Panc1 (cell line): ENCODE measurements at regions not wholly inside any gene's neighbourhood (a gene's known extent, or its start where the extent isn't known, plus 50 kb on each side); places are given as distances from the start of the nearest gene placed in this dataset.

Experiments
- ATAC-seq: fragments of 200-7000 bp; cut with Tn5 transposase; 2 replicates; pipeline ENCODE4 v1.9.1; 2020; ENCODE audit warnings: mild to moderate bottlenecking, moderate library complexity
- BruUV-seq: library from RNA; stranded (reverse); fragments of 400-500 nt; replicated peaks from 2 replicates; lab custom pipeline; 2021; lab: Mats Ljungman, UMichigan
- CTCF ChIA-PET: fragments of 300-600 bp; sonication (Branson Sonifier 250); formaldehyde crosslinking; loops from one replicate; lab custom pipeline; 2022; ENCODE audit warnings: antibody characterized with exemption; lab: Charles Lee
- POLR2A ChIA-PET: fragments of 300-600 bp; sonication (Branson Sonifier 250); formaldehyde crosslinking; loops from one replicate; lab custom pipeline; 2022; ENCODE audit warnings: antibody characterized with exemption; lab: Charles Lee
- DNase-seq: peaks from one replicate; pipeline ENCODE4 v3.0.0-alpha.2; 2010; ENCODE audit warnings: low read depth, low spot score
- H3K27ac ChIP-seq: 2 replicates; pipeline ENCODE4 v1.5.1; 2011; ENCODE audit warnings: mild to moderate bottlenecking, low read length, inconsistent platforms
- H3K27me3 ChIP-seq: fragments of 200-500 bp; sonication (Bioruptor generic); 2 replicates; pipeline ENCODE4 v1.6.0; 2014; ENCODE audit warnings: low read length, inconsistent platforms; ENCODE audit not compliant: control insufficient read depth, insufficient read depth
- H3K36me3 ChIP-seq: fragments of 200-500 bp; sonication (Bioruptor generic); 2 replicates; pipeline ENCODE4 v1.5.1; 2014; ENCODE audit warnings: inconsistent platforms, mild to moderate bottlenecking, low read length, moderate library complexity; ENCODE audit not compliant: control insufficient read depth, insufficient read depth
- H3K4me1 ChIP-seq: 2 replicates; pipeline ENCODE4 v1.5.1; 2011; ENCODE audit warnings: inconsistent platforms, mild to moderate bottlenecking, low read length, moderate library complexity; ENCODE audit not compliant: control insufficient read depth, insufficient read depth
- H3K4me3 ChIP-seq, 2 experiments: 2 replicates each; pipeline ENCODE4 v1.5.1; 2011 to 2012; ENCODE audit warnings: low read depth in 2 of 2, low read length in 2 of 2, mild to moderate bottlenecking in 2 of 2, inconsistent platforms in 1 of 2, moderate library complexity in 1 of 2
- H3K9me3 ChIP-seq: fragments of 200-500 bp; sonication (Bioruptor generic); 2 replicates; pipeline ENCODE4 v1.5.1; 2014; ENCODE audit warnings: low read depth, mild to moderate bottlenecking, inconsistent platforms, low read length, moderate library complexity; ENCODE audit not compliant: control insufficient read depth, insufficient read depth
- CTCF ChIP-seq: fragments of 450-650 bp; IDR thresholded peaks from 2 replicates; pipeline ENCODE4 v1.5.1; 2017; ENCODE audit warnings: mild to moderate bottlenecking
- POLR2AphosphoS5 ChIP-seq: IDR thresholded peaks from 2 replicates; pipeline ENCODE4 v1.6.1; 2012; ENCODE audit warnings: mild to moderate bottlenecking, low read depth, low read length, moderate library complexity
- REST ChIP-seq, 2 experiments: IDR thresholded peaks; 2 replicates each; pipeline ENCODE4 v1.6.1; 2011 to 2012; ENCODE audit warnings: low read depth in 2 of 2, control low read depth in 1 of 2, low read length in 1 of 2, mild to moderate bottlenecking in 1 of 2, moderate library complexity in 1 of 2; ENCODE audit not compliant: insufficient read depth in 1 of 2
- SIN3A ChIP-seq: IDR thresholded peaks from 2 replicates; pipeline ENCODE4 v1.6.1; 2012; ENCODE audit warnings: low read depth, mild to moderate bottlenecking, low read length, moderate library complexity, borderline replicate concordance; ENCODE audit not compliant: insufficient read depth
- TCF7L2 ChIP-seq: IDR thresholded peaks from 2 replicates; pipeline ENCODE4 v1.6.1; 2011; ENCODE audit warnings: mild to moderate bottlenecking, low read depth, low read length, inconsistent platforms
- in situ Hi-C: cut with HindIII; loops from 2 replicates; pipeline ENCODE4 v1.10.0; 2016; ENCODE audit warnings: low sequenced_read_pairs, low pct_unique_long_range_greater_than_20kb
- intact Hi-C: fragments of 100-400 bp; cut with micrococcal nuclease; formaldehyde crosslinking; loops from one replicate; pipeline ENCODE4 v1.10.0; 2022; ENCODE audit not compliant: unreplicated experiment

GRCh38 chr13:31461923-31462322 is 262.1 kb downstream of the B3GLCT start:
- Histone ChIP-seq H3K36me3 (no peaks in the 10 kb centered on the region), H3K27ac (no peak overlapping the region), H3K4me1 (no peaks in the 10 kb centered on the region), H3K27me3 (no peaks in the 10 kb centered on the region), H3K4me3 (no peak overlapping the region), H3K9me3 (no peaks in the 10 kb centered on the region)
- DNase-seq, result no peak
- POLR2A ChIA-PET, result no interaction called here
- in situ Hi-C loops, result no loop called here
- TF ChIP-seq SIN3A (no peak), TCF7L2 (no peak), POLR2AphosphoS5 (no peak), CTCF (no peak)
- intact Hi-C loops, result no loop called here
- no TSS peak for BruUV-seq
- ATAC-seq, result no peak
- CTCF ChIA-PET, result no interaction called here

GRCh38 chr13:31462766-31463165 is 263.0 kb downstream of the B3GLCT start:
- no peak for ATAC-seq
- CTCF ChIA-PET, result no interaction called here

More at GRCh38 chr13:31462766-31463165, 263.0 kb downstream of the B3GLCT start:
- no TSS peak for BruUV-seq
- Histone ChIP-seq H3K4me3 (no peak overlapping the region), H3K27me3 (no peaks in the 10 kb centered on the region), H3K4me1 (no peaks in the 10 kb centered on the region), H3K36me3 (no peaks in the 10 kb centered on the region), H3K9me3 (no peaks in the 10 kb centered on the region), H3K27ac (no peak overlapping the region)
- intact Hi-C loops, result no loop called here
- TF ChIP-seq REST (IDR thresholded peaks at IDR 0.05; ENCODE audit: insufficient read depth in 1 of 2, low read depth in 2 of 2, low read length in 1 of 2), result no peak
- TF ChIP-seq SIN3A, result no peak
- TF ChIP-seq POLR2AphosphoS5, result no peak
- TF ChIP-seq TCF7L2, result no peak
- TF ChIP-seq CTCF, result no peak
- in situ Hi-C loops, result no loop called here
- no peak for DNase-seq
- POLR2A ChIA-PET, result no interaction called here
